ENCODE measurements at regions not wholly inside any gene's neighbourhood (a gene's known extent, or its start where the extent isn't known, plus 50 kb on each side); places are given as distances from the start of the nearest gene placed in this dataset.

- no peak for TF ChIP-seq POLR2A (IDR thresholded peaks at IDR 0.05)
- no peak for TF ChIP-seq CTCF (IDR thresholded peaks at IDR 0.05)
These were observed 531.4 kb downstream of the CDH11 start for GRCh38 chr16:64590513-64590912.
